Mesenchymal stem cell (in vitro differentiated cells and primary cell): ENCODE measurements at regions not wholly inside any gene's neighbourhood (a gene's known extent, or its start where the extent isn't known, plus 50 kb on each side); places are given as distances from the start of the nearest gene placed in this dataset.
"Not testable (repeated sequence)": the region's sequence is repeated elsewhere in the genome, so short reads cannot be mapped to it uniquely, and the experiment has no call there.

ENCODE experiments used
- DNase-seq: peaks from one replicate; pipeline ENCODE4 v3.0.0-alpha.2; 2013
- H2AFZ ChIP-seq: one replicate; pipeline ENCODE4 v1.6.1; 2013; ENCODE audit warnings: low read depth, mild to moderate bottlenecking, control low read depth, inconsistent platforms, low read length, moderate library complexity
- H2AK5ac ChIP-seq: 2 replicates; pipeline ENCODE4 v1.6.1; 2013; ENCODE audit warnings: low read length, moderate library complexity, mild to moderate bottlenecking, inconsistent platforms; ENCODE audit not compliant: severe bottlenecking
- H2BK120ac ChIP-seq: one replicate; pipeline ENCODE4 v1.6.1; 2013; ENCODE audit warnings: low read depth, mild to moderate bottlenecking, inconsistent platforms, low read length, moderate library complexity
- H2BK12ac ChIP-seq, 2 experiments: one replicate each; pipeline ENCODE4 v1.6.1; 2013; ENCODE audit warnings: inconsistent platforms in 2 of 2, low read length in 2 of 2, mild to moderate bottlenecking in 2 of 2, moderate library complexity in 2 of 2, control low read depth in 1 of 2
- H2BK15ac ChIP-seq: one replicate; pipeline ENCODE4 v1.6.1; 2013; ENCODE audit warnings: mild to moderate bottlenecking, low read depth, inconsistent platforms; ENCODE audit not compliant: poor library complexity, severe bottlenecking
- H2BK5ac ChIP-seq: 2 replicates; pipeline ENCODE4 v1.6.1; 2013; ENCODE audit warnings: low read depth, mild to moderate bottlenecking, low read length, control low read depth, inconsistent platforms; ENCODE audit not compliant: poor library complexity, severe bottlenecking
- H3K14ac ChIP-seq, 2 experiments: one replicate each; pipeline ENCODE4 v1.6.1; 2013; ENCODE audit warnings: inconsistent platforms in 2 of 2, low read length in 2 of 2, control low read depth in 1 of 2, mild to moderate bottlenecking in 1 of 2, moderate library complexity in 1 of 2
- H3K18ac ChIP-seq, 2 experiments: one replicate each; pipeline ENCODE4 v1.6.1; 2013; ENCODE audit warnings: inconsistent platforms in 2 of 2, low read length in 2 of 2, control low read depth in 1 of 2, low read depth in 1 of 2, mild to moderate bottlenecking in 1 of 2
- H3K23ac ChIP-seq, 2 experiments: one replicate each; pipeline ENCODE4 v1.6.1; 2013; ENCODE audit warnings: inconsistent platforms in 2 of 2, low read length in 2 of 2, mild to moderate bottlenecking in 2 of 2, moderate library complexity in 2 of 2, control low read depth in 1 of 2
- H3K27ac ChIP-seq: 2 replicates; pipeline ENCODE4 v1.5.1; 2013; ENCODE audit warnings: mild to moderate bottlenecking, moderate library complexity, low read length, control low read depth, inconsistent platforms; ENCODE audit not compliant: poor library complexity, severe bottlenecking
- H3K27me3 ChIP-seq, 2 experiments: 2 replicates each; pipeline versions ENCODE4 v1.6.1 to v1.7.0; 2013; ENCODE audit warnings: low read length in 2 of 2, mild to moderate bottlenecking in 2 of 2, moderate library complexity in 2 of 2, control low read depth in 1 of 2, inconsistent platforms in 1 of 2; ENCODE audit not compliant: control insufficient read depth in 1 of 2, insufficient read depth in 1 of 2
- H3K36me3 ChIP-seq, 2 experiments: 2 replicates each; pipeline versions ENCODE4 v1.6.1 to v1.7.0; 2013; ENCODE audit warnings: low read length in 2 of 2, control low read depth in 1 of 2, inconsistent platforms in 1 of 2, low read depth in 1 of 2, mild to moderate bottlenecking in 1 of 2; ENCODE audit not compliant: insufficient read depth in 2 of 2, control insufficient read depth in 1 of 2
- H3K4ac ChIP-seq, 2 experiments: one replicate each; pipeline ENCODE4 v1.6.1; 2013; ENCODE audit warnings: inconsistent platforms in 2 of 2, low read length in 2 of 2, mild to moderate bottlenecking in 2 of 2, moderate library complexity in 2 of 2, control low read depth in 1 of 2, low read depth in 1 of 2
- H3K4me1 ChIP-seq: 2 replicates; pipeline ENCODE4 v1.6.1; 2013; ENCODE audit warnings: low read depth, low read length, control low read depth; ENCODE audit not compliant: control insufficient read depth, insufficient read depth
- H3K4me2 ChIP-seq: 2 replicates; pipeline ENCODE4 v1.6.1; 2013; ENCODE audit warnings: low read length, mild to moderate bottlenecking, inconsistent platforms; ENCODE audit not compliant: poor library complexity, severe bottlenecking
- H3K4me3 ChIP-seq, 2 experiments: 2 replicates each; pipeline versions ENCODE4 v1.5.1 to v1.7.0; 2013; ENCODE audit warnings: low read length in 2 of 2, mild to moderate bottlenecking in 2 of 2, control low read depth in 1 of 2, low read depth in 1 of 2; ENCODE audit not compliant: insufficient read depth in 1 of 2
- H3K79me1 ChIP-seq: replicated peaks from 2 replicates; pipeline ENCODE4 v1.6.1; 2013; ENCODE audit warnings: mild to moderate bottlenecking, control low read depth, low read length, inconsistent platforms; ENCODE audit not compliant: poor library complexity, severe bottlenecking
- H3K9ac ChIP-seq: 2 replicates; pipeline ENCODE4 v1.7.0; 2013; ENCODE audit warnings: mild to moderate bottlenecking, low read length, moderate library complexity
- H3K9me3 ChIP-seq: 2 replicates; pipeline ENCODE4 v1.7.0; 2013; ENCODE audit warnings: mild to moderate bottlenecking, low read length; ENCODE audit not compliant: control insufficient read depth
- H4K8ac ChIP-seq: one replicate; pipeline ENCODE4 v1.6.1; 2013; ENCODE audit warnings: inconsistent platforms, mild to moderate bottlenecking, low read length, moderate library complexity
- H4K91ac ChIP-seq: one replicate; pipeline ENCODE4 v1.6.1; 2013; ENCODE audit warnings: mild to moderate bottlenecking, low read length, inconsistent platforms
- WGBS: methylation state at CpG from one replicate; pipeline ENCODE4 v1.1.7; 2013; ENCODE audit warnings: mixed read lengths; 5-methylcytosine and 5-hydroxymethylcytosine counted together

DNA sequence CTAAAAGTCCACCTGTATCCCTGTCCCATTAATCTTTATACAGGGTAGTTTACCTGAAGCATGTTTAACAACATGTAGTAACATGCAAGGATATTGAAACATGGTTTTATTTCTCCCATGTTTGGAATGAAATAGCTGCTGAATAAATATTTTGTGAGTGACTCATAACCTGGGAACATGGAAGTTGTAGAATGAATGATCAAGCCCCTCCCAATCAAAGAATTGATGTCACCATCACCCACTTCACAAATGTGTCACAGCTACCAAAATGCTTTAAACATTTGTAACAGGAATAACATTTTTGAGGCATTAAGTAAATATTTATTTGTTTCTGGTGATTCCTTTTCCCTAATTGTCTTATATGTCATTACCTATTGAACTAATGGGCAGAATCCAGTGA, 58.9 kb upstream of the TNFAIP3 start:
- H3K14ac ChIP-seq: no peak overlapping the region
- H3K9ac ChIP-seq: no peak overlapping the region
- H3K4me2 ChIP-seq: no peak overlapping the region
- no peak overlapping the region for H2BK15ac ChIP-seq
- peaks cover 8% of the 10 kb centered on the region for H3K4me1 ChIP-seq
- H2BK12ac ChIP-seq: no peak overlapping the region
- no peak overlapping the region for H2AFZ ChIP-seq
- H3K23ac ChIP-seq: no peak overlapping the region
- H2BK120ac ChIP-seq: no peak overlapping the region
- H4K8ac ChIP-seq: no peak overlapping the region
- H3K9me3 ChIP-seq: no peaks in the 10 kb centered on the region
- no peak overlapping the region for H2AK5ac ChIP-seq
- H3K79me1 ChIP-seq: no peaks in the 10 kb centered on the region
- H4K91ac ChIP-seq: no peak overlapping the region
- H3K27ac ChIP-seq: no peak overlapping the region
- peak overlapping the region; percentile 3 for H2BK5ac ChIP-seq
- H3K4me3 ChIP-seq: no peak overlapping the region
- H3K36me3 ChIP-seq: no peaks in the 10 kb centered on the region
- H3K18ac ChIP-seq: no peak overlapping the region
- H3K27me3 ChIP-seq: no peaks in the 10 kb centered on the region
- H3K4ac ChIP-seq: no peak overlapping the region
- DNase-seq: peak; percentile 80

DNA sequence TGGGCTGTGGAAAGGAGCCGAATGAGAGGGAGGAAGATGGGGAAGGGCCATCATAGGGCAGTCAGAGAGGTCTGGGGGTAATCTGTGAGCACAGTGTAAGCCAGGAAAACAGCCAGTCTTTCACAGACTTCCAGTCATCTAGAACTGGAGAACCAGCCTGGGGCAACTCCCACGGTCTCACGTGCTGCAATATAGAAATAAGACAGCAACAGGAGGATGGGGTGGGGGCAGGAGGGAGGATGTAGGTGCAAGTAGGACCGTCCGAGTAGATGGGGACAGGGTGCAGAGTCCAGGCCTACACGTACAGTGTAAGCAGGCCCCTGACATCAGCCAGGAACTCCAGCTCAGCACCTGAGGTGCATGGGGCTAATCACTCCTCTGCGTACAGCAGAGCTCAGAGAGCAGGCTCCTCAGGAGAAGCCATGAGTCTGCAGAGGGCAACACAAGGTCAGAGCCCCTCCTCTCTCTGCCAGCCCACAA, 58.2 kb upstream of the TNFAIP3 start:
- no peak overlapping the region for H2AFZ ChIP-seq
- no peak overlapping the region for H2BK120ac ChIP-seq
- no peak overlapping the region for H2AK5ac ChIP-seq
- H3K9me3 ChIP-seq: no peaks in the 10 kb centered on the region
- DNase-seq: no peak
- H3K14ac ChIP-seq: no peak overlapping the region
- H3K27me3 ChIP-seq: no peaks in the 10 kb centered on the region
- peaks cover 8% of the 10 kb centered on the region for H3K4me1 ChIP-seq
- H3K9ac ChIP-seq: no peak overlapping the region
- no peaks in the 10 kb centered on the region for H3K36me3 ChIP-seq
- H3K79me1 ChIP-seq: no peaks in the 10 kb centered on the region
- no peak overlapping the region for H3K4me3 ChIP-seq
- H3K4me2 ChIP-seq: no peak overlapping the region
- H3K23ac ChIP-seq: no peak overlapping the region
- H4K8ac ChIP-seq: peak overlapping the region; percentile 19
- H4K91ac ChIP-seq: peak overlapping the region; percentile 80
- H3K4ac ChIP-seq: no peak overlapping the region
- peak overlapping the region in 1 of 2 experiments; percentile 29 for H3K18ac ChIP-seq
- no peak overlapping the region for H2BK5ac ChIP-seq
- peak overlapping the region; percentile 39 for H2BK15ac ChIP-seq
- H3K27ac ChIP-seq: no peak overlapping the region
- peak overlapping the region in 1 of 2 experiments; percentile 68 for H2BK12ac ChIP-seq
- 84% methylated on average over 7 of the region's 7 CpGs for whole genome bisulfite sequencing

GRCh38 chr6:137809895-137810553, 57.0 kb upstream of the TNFAIP3 start:
- DNase-seq, H3K23ac ChIP-seq, H2BK12ac ChIP-seq, H3K4me3 ChIP-seq, H3K79me1 ChIP-seq, H3K9ac ChIP-seq, H3K4me1 ChIP-seq, H3K9me3 ChIP-seq, H3K4me2 ChIP-seq, H2BK15ac ChIP-seq, H3K27ac ChIP-seq, H2BK5ac ChIP-seq, H4K91ac ChIP-seq, H4K8ac ChIP-seq, H2BK120ac ChIP-seq, H2AFZ ChIP-seq, H3K4ac ChIP-seq, H2AK5ac ChIP-seq, H3K14ac ChIP-seq, H3K36me3 ChIP-seq, H3K27me3 ChIP-seq, H3K18ac ChIP-seq: not testable (repeated sequence)
- WGBS: 81% methylated on average over 7 of the region's 7 CpGs

DNA sequence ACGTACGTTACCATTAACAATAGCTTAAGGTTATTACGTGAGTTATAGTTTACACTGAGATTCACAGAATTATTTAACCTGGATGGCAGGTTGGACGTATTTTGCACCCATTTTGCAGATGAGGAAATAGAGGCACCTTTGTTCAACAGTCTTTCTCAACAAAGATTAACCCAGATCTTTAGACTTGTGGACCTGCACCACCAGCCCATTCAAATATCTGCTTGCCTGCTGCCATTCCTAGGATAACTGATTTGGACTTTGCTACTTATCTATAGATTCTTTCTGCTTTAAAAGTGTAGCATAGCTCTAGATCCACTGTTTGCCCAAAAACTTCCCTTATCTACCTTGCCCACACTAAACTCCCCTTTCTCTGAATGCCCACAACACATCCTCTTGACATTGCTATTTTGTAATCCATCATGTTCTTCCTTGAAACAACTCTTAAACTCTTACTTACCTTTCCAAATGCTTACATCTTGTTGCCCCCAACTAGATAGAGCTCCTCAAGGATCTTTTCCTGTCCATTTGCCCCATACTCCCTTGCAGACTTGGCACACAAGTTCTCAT, 56.4 kb upstream of the TNFAIP3 start:
- Histone ChIP-seq H2AK5ac (no peak overlapping the region), H2BK5ac (no peak overlapping the region), H3K14ac (no peak overlapping the region), H3K4ac (no peak overlapping the region), H3K27me3 (no peaks in the 10 kb centered on the region), H3K9ac (no peak overlapping the region), H3K79me1 (no peaks in the 10 kb centered on the region), H4K8ac (no peak overlapping the region), H2BK12ac (peak overlapping the region in 1 of 2 experiments; percentile 21), H3K9me3 (no peaks in the 10 kb centered on the region), H3K23ac (no peak overlapping the region), H3K4me3 (no peak overlapping the region), H2BK15ac (no peak overlapping the region), H3K27ac (no peak overlapping the region), H2BK120ac (peak overlapping the region; percentile 68), H3K4me1 (peaks cover 8% of the 10 kb centered on the region), H2AFZ (no peak overlapping the region), H3K36me3 (no peaks in the 10 kb centered on the region), H3K18ac (no peak overlapping the region), H4K91ac (no peak overlapping the region), H3K4me2 (no peak overlapping the region)
- DNase-seq: no peak
- WGBS: 98% methylated on average over 4 of the region's 4 CpGs
